OCI-LY1 (cell line): ENCODE measurements at regions not wholly inside any gene's neighbourhood (a gene's known extent, or its start where the extent isn't known, plus 50 kb on each side); places are given as distances from the start of the nearest gene placed in this dataset.

Experiments used
- H2AFZ ChIP-seq: fragments of 200-600 bp; sonication (generic), shearing (Covaris generic); 2 replicates; pipeline ENCODE4 v1.6.0; 2014; ENCODE audit warnings: antibody characterized with exemption, mild to moderate bottlenecking, low read length
- H3F3A ChIP-seq: fragments of 200-600 bp; sonication (generic), shearing (Covaris generic); 2 replicates; pipeline ENCODE4 v1.6.0; 2014; ENCODE audit warnings: mild to moderate bottlenecking, antibody characterized with exemption, low read length, moderate library complexity; ENCODE audit not compliant: insufficient read depth
- H3K27ac ChIP-seq: fragments of 200-600 bp; sonication (generic); 2 replicates; pipeline ENCODE4 v1.5.1; 2014; ENCODE audit warnings: low read length, mixed run types, mild to moderate bottlenecking, low read depth; ENCODE audit not compliant: poor library complexity, severe bottlenecking
- H3K27me3 ChIP-seq: fragments of 200-600 bp; sonication (generic); 2 replicates; pipeline ENCODE4 v1.6.0; 2014; ENCODE audit warnings: antibody characterized with exemption, mild to moderate bottlenecking, low read length, moderate library complexity; ENCODE audit not compliant: insufficient read depth
- H3K36me3 ChIP-seq: fragments of 200-600 bp; sonication (generic); 2 replicates; pipeline ENCODE4 v1.6.1; 2014; ENCODE audit warnings: mild to moderate bottlenecking, antibody characterized with exemption, low read length, moderate library complexity, mixed read lengths; ENCODE audit not compliant: insufficient read depth
- H3K4me1 ChIP-seq: fragments of 200-600 bp; sonication (generic); 2 replicates; pipeline ENCODE4 v1.5.1; 2014; ENCODE audit warnings: mild to moderate bottlenecking, low read length, moderate library complexity; ENCODE audit not compliant: insufficient read depth, severe bottlenecking
- H3K4me2 ChIP-seq: fragments of 200-600 bp; sonication (generic), shearing (Covaris generic); 2 replicates; pipeline ENCODE4 v1.6.1; 2014; ENCODE audit warnings: low read length
- H3K4me3 ChIP-seq: fragments of 200-600 bp; sonication (generic); 2 replicates; pipeline ENCODE4 v1.5.1; 2014; ENCODE audit warnings: low read length, low read depth, mild to moderate bottlenecking, mixed read lengths; ENCODE audit not compliant: poor library complexity, severe bottlenecking
- H3K79me2 ChIP-seq: fragments of 200-600 bp; shearing (Covaris generic); 2 replicates; pipeline ENCODE4 v1.6.1; 2016; ENCODE audit warnings: mixed run types, low read length, mixed read lengths; ENCODE audit not compliant: insufficient read depth
- H3K9ac ChIP-seq: fragments of 200-600 bp; sonication (generic), shearing (Covaris generic); 2 replicates; pipeline ENCODE4 v1.6.1; 2014; ENCODE audit warnings: mild to moderate bottlenecking, low read length, mixed read lengths
- H3K9me2 ChIP-seq: fragments of 200-600 bp; sonication (generic), shearing (Covaris generic); 2 replicates; pipeline ENCODE4 v1.6.1; 2014; ENCODE audit warnings: low read depth, mild to moderate bottlenecking, low read length, mixed read lengths
- H3K9me3 ChIP-seq: fragments of 200-600 bp; shearing (Covaris generic); 2 replicates; pipeline ENCODE4 v1.6.1; 2014; ENCODE audit warnings: low read length, mixed read lengths
- H4K20me1 ChIP-seq: fragments of 200-600 bp; sonication (generic), shearing (Covaris generic); 2 replicates; pipeline ENCODE4 v1.6.0; 2016; ENCODE audit warnings: mild to moderate bottlenecking, low read length; ENCODE audit not compliant: insufficient read depth
- CTCF ChIP-seq: fragments of 200-600 bp; sonication (generic), shearing (Covaris generic); IDR thresholded peaks from 2 replicates; pipeline ENCODE4 v1.5.1; 2017; ENCODE audit warnings: mild to moderate bottlenecking, antibody characterized with exemption, low read length, moderate library complexity, mixed read lengths
- EZH2 ChIP-seq: fragments of 200-600 bp; sonication (generic), shearing (Covaris generic); IDR thresholded peaks from 2 replicates; pipeline ENCODE4 v1.8.0; 2017; ENCODE audit warnings: borderline replicate concordance, mixed run types, mild to moderate bottlenecking, antibody characterized with exemption, low read length, moderate library complexity, mixed read lengths

GRCh38 chr5:3490957-3491507 is 104.6 kb upstream of the IRX1 start:
- no peak for TF ChIP-seq EZH2
- TF ChIP-seq CTCF = no peak
- H3K36me3 ChIP-seq = no peaks in the 10 kb centered on the region
- no peaks in the 10 kb centered on the region for H3K4me1 ChIP-seq
- H3K9me2 ChIP-seq = no peaks in the 10 kb centered on the region
- no peaks in the 10 kb centered on the region for H3F3A ChIP-seq
- H3K79me2 ChIP-seq = no peaks in the 10 kb centered on the region
- H3K27ac ChIP-seq = no peak overlapping the region
- no peak overlapping the region for H3K4me3 ChIP-seq
- H4K20me1 ChIP-seq = no peaks in the 10 kb centered on the region
- no peak overlapping the region for H2AFZ ChIP-seq
- H3K9me3 ChIP-seq = no peaks in the 10 kb centered on the region
- H3K9ac ChIP-seq = no peak overlapping the region
- no peaks in the 10 kb centered on the region for H3K27me3 ChIP-seq
- no peak overlapping the region for H3K4me2 ChIP-seq

GRCh38 chr5:3489239-3489843 is 106.3 kb upstream of the IRX1 start:
- no peak overlapping the region for H2AFZ ChIP-seq
- H3K9ac ChIP-seq = no peak overlapping the region
- H3K9me3 ChIP-seq = no peaks in the 10 kb centered on the region
- no peak overlapping the region for H3K4me3 ChIP-seq
- H3K9me2 ChIP-seq = no peaks in the 10 kb centered on the region
- no peak overlapping the region for H3K27ac ChIP-seq
- H3K36me3 ChIP-seq = no peaks in the 10 kb centered on the region
- no peak overlapping the region for H3K4me2 ChIP-seq
- TF ChIP-seq EZH2 (no peak), CTCF (no peak)
- no peaks in the 10 kb centered on the region for H3K79me2 ChIP-seq
- H3K27me3 ChIP-seq = no peaks in the 10 kb centered on the region
- no peaks in the 10 kb centered on the region for H4K20me1 ChIP-seq
- no peaks in the 10 kb centered on the region for H3F3A ChIP-seq
- no peaks in the 10 kb centered on the region for H3K4me1 ChIP-seq

GRCh38 chr5:3484836-3485235 is 110.8 kb upstream of the IRX1 start:
- Histone ChIP-seq H3K9me3 (no peaks in the 10 kb centered on the region), H3K36me3 (no peaks in the 10 kb centered on the region), H3K79me2 (no peaks in the 10 kb centered on the region), H2AFZ (no peak overlapping the region), H3K27ac (no peak overlapping the region), H4K20me1 (no peaks in the 10 kb centered on the region), H3K27me3 (no peaks in the 10 kb centered on the region), H3K4me2 (no peak overlapping the region), H3F3A (no peaks in the 10 kb centered on the region), H3K9ac (no peak overlapping the region), H3K4me3 (no peak overlapping the region), H3K9me2 (no peaks in the 10 kb centered on the region), H3K4me1 (no peaks in the 10 kb centered on the region)
- TF ChIP-seq CTCF (no peak), EZH2 (no peak)
